OCI-LY3 (cell line): ENCODE measurements at regions not wholly inside any gene's neighbourhood (a gene's known extent, or its start where the extent isn't known, plus 50 kb on each side); places are given as distances from the start of the nearest gene placed in this dataset.

ENCODE experiments used
- H2AFZ ChIP-seq: fragments of 200-600, 300-600 bp; shearing (Covaris generic); 2 replicates; pipeline ENCODE4 v1.6.0; 2014; ENCODE audit warnings: antibody characterized with exemption, low read depth, low read length
- H3K27ac ChIP-seq: fragments of 200-600, 300-600 bp; sonication (generic); 2 replicates; pipeline ENCODE4 v1.5.1; 2014; ENCODE audit warnings: mild to moderate bottlenecking, low read length, moderate library complexity, mixed read lengths
- H3K27me3 ChIP-seq: fragments of 200-600, 300-600 bp; sonication (generic); 2 replicates; pipeline ENCODE4 v1.6.1; 2014; ENCODE audit warnings: low read depth, low read length, mixed read lengths
- H3K36me3 ChIP-seq: fragments of 200-600, 300-600 bp; sonication (generic); replicated peaks from 2 replicates; pipeline ENCODE3; 2014; ENCODE audit warnings: low read depth, low read length, mixed read lengths
- H3K4me1 ChIP-seq: fragments of 300-600, 200-600 bp; sonication (generic); 2 replicates; pipeline ENCODE4 v1.6.1; 2014; ENCODE audit warnings: low read length, mixed read lengths
- H3K4me2 ChIP-seq: fragments of 200-600, 300-600 bp; sonication (generic); 2 replicates; pipeline ENCODE4 v1.6.1; 2014; ENCODE audit warnings: low read length, mixed read lengths
- H3K4me3 ChIP-seq: fragments of 300-600, 200-600 bp; sonication (generic); 2 replicates; pipeline ENCODE4 v1.5.1; 2014; ENCODE audit warnings: antibody characterized with exemption, mild to moderate bottlenecking, low read length, moderate library complexity
- H3K79me2 ChIP-seq: fragments of 300-600, 200-600 bp; shearing (Covaris generic); 2 replicates; pipeline ENCODE4 v1.6.1; 2014; ENCODE audit warnings: mild to moderate bottlenecking, low read length, mixed read lengths
- H3K9ac ChIP-seq: fragments of 300-600, 200-600 bp; shearing (Covaris generic); 2 replicates; pipeline ENCODE4 v1.6.0; 2014; ENCODE audit warnings: mild to moderate bottlenecking, low read length, moderate library complexity
- H3K9me3 ChIP-seq: fragments of 200-600, 300-600 bp; shearing (Covaris generic); 2 replicates; pipeline ENCODE4 v1.6.1; 2014; ENCODE audit warnings: low read length, mixed read lengths; ENCODE audit not compliant: insufficient read depth
- H4K20me1 ChIP-seq: fragments of 200-600, 300-600 bp; sonication (generic); 2 replicates; pipeline ENCODE4 v1.6.1; 2016; ENCODE audit warnings: low read length, mixed read lengths; ENCODE audit not compliant: insufficient read depth
- EZH2phosphoT487 ChIP-seq: fragments of 200-600 bp; shearing (Covaris generic); IDR thresholded peaks from 2 replicates; pipeline ENCODE4 v1.6.1; 2018; ENCODE audit warnings: antibody characterized with exemption, mixed run types, low read depth
- TF ChIP-seq, protein P1 (sequence below): fragments of 200-600, 300-600 bp; sonication (generic); IDR thresholded peaks from 2 replicates; pipeline ENCODE4 v1.5.1; 2014; ENCODE audit warnings: antibody characterized with exemption, low read length, low read depth

- Histone ChIP-seq H3K4me3 (no peak overlapping the region), H3K27ac (no peak overlapping the region), H3K27me3 (no peaks in the 10 kb centered on the region), H3K9ac (no peak overlapping the region), H3K4me2 (no peak overlapping the region), H2AFZ (no peak overlapping the region), H4K20me1 (no peaks in the 10 kb centered on the region), H3K36me3 (no peaks in the 10 kb centered on the region), H3K79me2 (no peaks in the 10 kb centered on the region), H3K4me1 (0 out of 2 replicates have a peak, but pooled peaks cover 3% of the 10 kb centered on the region), H3K9me3 (no peaks in the 10 kb centered on the region)
- no peak for TF ChIP-seq EZH2phosphoT487
- TF ChIP-seq, protein P1, sequence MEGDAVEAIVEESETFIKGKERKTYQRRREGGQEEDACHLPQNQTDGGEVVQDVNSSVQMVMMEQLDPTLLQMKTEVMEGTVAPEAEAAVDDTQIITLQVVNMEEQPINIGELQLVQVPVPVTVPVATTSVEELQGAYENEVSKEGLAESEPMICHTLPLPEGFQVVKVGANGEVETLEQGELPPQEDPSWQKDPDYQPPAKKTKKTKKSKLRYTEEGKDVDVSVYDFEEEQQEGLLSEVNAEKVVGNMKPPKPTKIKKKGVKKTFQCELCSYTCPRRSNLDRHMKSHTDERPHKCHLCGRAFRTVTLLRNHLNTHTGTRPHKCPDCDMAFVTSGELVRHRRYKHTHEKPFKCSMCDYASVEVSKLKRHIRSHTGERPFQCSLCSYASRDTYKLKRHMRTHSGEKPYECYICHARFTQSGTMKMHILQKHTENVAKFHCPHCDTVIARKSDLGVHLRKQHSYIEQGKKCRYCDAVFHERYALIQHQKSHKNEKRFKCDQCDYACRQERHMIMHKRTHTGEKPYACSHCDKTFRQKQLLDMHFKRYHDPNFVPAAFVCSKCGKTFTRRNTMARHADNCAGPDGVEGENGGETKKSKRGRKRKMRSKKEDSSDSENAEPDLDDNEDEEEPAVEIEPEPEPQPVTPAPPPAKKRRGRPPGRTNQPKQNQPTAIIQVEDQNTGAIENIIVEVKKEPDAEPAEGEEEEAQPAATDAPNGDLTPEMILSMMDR: no peak
These were observed 59.5 kb upstream of the ITGA1 start for GRCh38 chr5:52728224-52728623.

DNA sequence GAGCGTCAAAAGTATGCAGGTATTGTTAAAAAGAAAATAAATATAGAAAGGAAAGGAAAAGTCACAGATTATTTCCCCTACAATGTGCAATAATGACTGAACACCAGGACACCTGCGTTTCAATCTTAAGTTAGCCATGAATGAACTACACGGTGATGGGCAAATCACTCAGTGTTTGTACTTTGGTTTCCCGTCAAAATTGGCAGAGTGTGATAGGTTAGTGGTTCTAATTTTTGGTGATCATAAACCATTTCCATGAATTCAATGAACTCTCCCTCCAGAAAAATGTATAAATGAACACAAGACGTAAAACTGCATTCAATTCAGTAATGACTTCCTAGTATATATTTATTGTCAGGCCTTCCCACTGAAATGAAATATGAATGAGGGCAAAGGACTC lies 59.0 kb upstream of the ITGA1 start:
- TF ChIP-seq EZH2phosphoT487: no peak
- TF ChIP-seq, protein P1: no peak
- 0 out of 2 replicates have a peak, but pooled peaks cover 3% of the 10 kb centered on the region for H3K4me1 ChIP-seq
- no peak overlapping the region for H3K9ac ChIP-seq
- H3K27me3 ChIP-seq: no peaks in the 10 kb centered on the region
- no peaks in the 10 kb centered on the region for H3K36me3 ChIP-seq
- H3K4me3 ChIP-seq: no peak overlapping the region
- no peak overlapping the region for H3K27ac ChIP-seq
- no peaks in the 10 kb centered on the region for H4K20me1 ChIP-seq
- H2AFZ ChIP-seq: no peak overlapping the region
- no peak overlapping the region for H3K4me2 ChIP-seq
- no peaks in the 10 kb centered on the region for H3K79me2 ChIP-seq
- H3K9me3 ChIP-seq: no peaks in the 10 kb centered on the region

DNA sequence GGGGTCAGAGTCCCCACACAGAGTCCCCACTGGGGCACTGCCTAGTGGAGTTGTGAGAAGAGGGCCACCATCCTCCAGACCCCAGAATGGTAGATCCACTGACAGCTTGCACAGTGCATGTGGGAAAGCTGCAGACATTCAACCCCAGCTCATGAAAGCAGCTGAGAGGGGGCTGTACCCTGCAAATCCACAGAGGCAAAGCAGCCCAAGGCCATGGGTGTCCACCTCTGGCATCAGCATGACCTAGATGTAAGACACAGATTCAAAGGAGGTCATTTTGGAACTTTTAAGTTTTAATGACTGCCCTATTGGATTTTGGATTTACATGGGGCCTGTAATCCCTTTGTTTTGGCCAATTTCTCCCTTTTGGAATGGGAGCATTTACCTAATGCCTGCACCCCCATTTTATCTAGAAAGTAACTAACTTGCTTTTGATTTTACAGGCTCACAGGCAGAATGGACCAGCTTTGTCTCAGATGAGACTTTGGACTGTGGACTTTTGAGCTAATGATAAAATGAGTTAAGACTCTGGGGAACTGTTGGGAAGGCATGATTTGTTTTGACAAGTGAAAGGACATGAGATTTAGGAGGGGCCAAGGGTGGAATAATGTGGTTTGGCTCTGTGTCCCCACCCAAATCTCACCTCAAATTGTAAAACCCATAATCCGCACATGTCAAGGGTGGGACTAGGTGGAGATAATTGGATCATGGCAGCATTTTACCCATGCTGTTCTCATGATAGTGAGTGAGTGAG lies 56.3 kb upstream of the ITGA1 start:
- TF ChIP-seq EZH2phosphoT487: no peak
- TF ChIP-seq, protein P1: no peak
- no peaks in the 10 kb centered on the region for H3K9me3 ChIP-seq
- no peak overlapping the region for H3K9ac ChIP-seq
- no peaks in the 10 kb centered on the region for H3K4me1 ChIP-seq
- no peak overlapping the region for H3K4me2 ChIP-seq
- H3K79me2 ChIP-seq: no peaks in the 10 kb centered on the region
- H3K4me3 ChIP-seq: no peak overlapping the region
- no peak overlapping the region for H3K27ac ChIP-seq
- H4K20me1 ChIP-seq: no peaks in the 10 kb centered on the region
- H3K36me3 ChIP-seq: no peaks in the 10 kb centered on the region
- H2AFZ ChIP-seq: no peak overlapping the region
- no peaks in the 10 kb centered on the region for H3K27me3 ChIP-seq

DNA sequence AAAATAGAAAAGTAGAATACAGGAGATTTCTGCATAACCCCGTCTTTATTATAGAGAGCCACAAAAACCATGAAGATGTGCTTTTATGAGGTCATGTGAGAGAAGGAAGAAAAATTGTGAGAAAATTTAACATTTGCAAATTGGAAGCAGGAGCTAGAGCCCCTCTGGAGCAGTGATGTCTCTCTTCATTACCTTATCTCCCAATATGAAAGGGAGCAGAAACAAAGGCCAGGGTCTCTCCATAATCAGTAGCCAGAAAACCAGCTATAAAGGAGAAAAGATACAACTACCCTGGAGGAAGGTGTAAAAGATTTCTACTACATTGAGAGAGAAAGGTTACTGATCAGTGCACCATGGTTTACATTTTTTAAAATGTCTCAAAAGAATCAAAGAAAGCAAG lies 53.2 kb upstream of the ITGA1 start:
- TF ChIP-seq, protein P1: no peak
- no peak for TF ChIP-seq EZH2phosphoT487
- peaks cover 14% of the 10 kb centered on the region for H3K4me1 ChIP-seq
- H3K36me3 ChIP-seq: no peaks in the 10 kb centered on the region
- no peaks in the 10 kb centered on the region for H4K20me1 ChIP-seq
- H3K79me2 ChIP-seq: no peaks in the 10 kb centered on the region
- no peak overlapping the region for H2AFZ ChIP-seq
- H3K27me3 ChIP-seq: no peaks in the 10 kb centered on the region
- H3K9me3 ChIP-seq: no peaks in the 10 kb centered on the region
- no peak overlapping the region for H3K9ac ChIP-seq
- H3K27ac ChIP-seq: no peak overlapping the region
- H3K4me2 ChIP-seq: no peak overlapping the region
- no peak overlapping the region for H3K4me3 ChIP-seq
